ENCODE measurements at regions not wholly inside any gene's neighbourhood (a gene's known extent, or its start where the extent isn't known, plus 50 kb on each side); places are given as distances from the start of the nearest gene placed in this dataset.

GRCh38 chr9:515665-516064 is 301.0 kb downstream of the DOCK8 start:
- CTCF ChIA-PET, result interaction anchor here (0.8 to 2.2 kb wide), 4 partner anchors 8 to 11 kb away, joined by 3 to 7 read pairs (median 3); partner anchors contain the start of gene KANK1
- Mint-ChIP-seq H3K36me3 (ENCODE audit: low read depth) (no peaks in the 10 kb centered on the region), H3K9me3 (peaks cover 3% of the 10 kb centered on the region), H3K27ac (peak overlapping the region; percentile 79), H3K4me1 (ENCODE audit: low read depth) (peaks cover 35% of the 10 kb centered on the region), H3K27me3 (no peaks in the 10 kb centered on the region), H3K4me3 (no peak overlapping the region)
- H3K36me3 ChIP-seq (ENCODE audit: insufficient read depth, low read length), result no peaks in the 10 kb centered on the region
- DNase-seq (peak in 3 of 14 experiments; percentile 15 to 39 (median 28)), ATAC-seq (ENCODE audit: poor library complexity) (no peak)
- no peak for TF ChIP-seq CTCF (IDR thresholded peaks at IDR 0.05)
- no peak overlapping the region for H3K27ac ChIP-seq (ENCODE audit: low read depth in 1 of 2, low read length in 2 of 2)
- intact Hi-C loops (cut with DNase I, micrococcal nuclease), result loop anchor here in 1 of 2 experiments (10.0 kb wide), 1 partner anchor 59 kb away; no protein-coding TSS in a partner anchor
- POLR2A ChIA-PET, result interaction anchor here (0.7 to 1.6 kb wide), 3 partner anchors 11 to 21 kb away, joined by 3 to 4 read pairs (median 3); partner anchors contain the start of gene KANK1
- no peak overlapping the region for H3K4me3 ChIP-seq (ENCODE audit: low read length)
- H3K9me3 ChIP-seq (ENCODE audit: control insufficient read depth in 1 of 2, insufficient read depth in 1 of 2, low read length in 2 of 2), result peaks cover 0 to 8% of the 10 kb centered on the region in 2 experiments
- no peaks in the 10 kb centered on the region for H3K27me3 ChIP-seq (ENCODE audit: control insufficient read depth in 1 of 2, insufficient read depth in 2 of 2, low read length in 2 of 2)
- peaks cover 31% of the 10 kb centered on the region for H3K4me1 ChIP-seq (ENCODE audit: insufficient read depth, low read length)

- peak overlapping the region; percentile 80 for H3K4me3 Mint-ChIP-seq
- Histone ChIP-seq H3K36me3 (ENCODE audit: insufficient read depth, low read length) (no peaks in the 10 kb centered on the region), H3K9me3 (ENCODE audit: control insufficient read depth in 1 of 2, insufficient read depth in 1 of 2, low read length in 2 of 2) (peaks cover 0 to 8% of the 10 kb centered on the region in 2 experiments), H3K27ac (ENCODE audit: low read depth in 1 of 2, low read length in 2 of 2) (no peak overlapping the region), H3K27me3 (ENCODE audit: control insufficient read depth in 1 of 2, insufficient read depth in 2 of 2, low read length in 2 of 2) (no peaks in the 10 kb centered on the region), H3K4me1 (ENCODE audit: insufficient read depth, low read length) (peaks cover 31% of the 10 kb centered on the region), H3K4me3 (ENCODE audit: low read length) (no peak overlapping the region)
- ATAC-seq (ENCODE audit: poor library complexity) (no peak), DNase-seq (no peak)
- no peak for TF ChIP-seq CTCF (IDR thresholded peaks at IDR 0.05)
- ChIA-PET POLR2A (no interaction called here), CTCF (no interaction called here)
- intact Hi-C loops (cut with DNase I, micrococcal nuclease), result loop anchor here in 1 of 2 experiments (10.0 kb wide), 1 partner anchor 57 kb away; no protein-coding TSS in a partner anchor
- H3K27ac Mint-ChIP-seq, result peak overlapping the region; percentile 91
- H3K27me3 Mint-ChIP-seq, result no peaks in the 10 kb centered on the region
- no peaks in the 10 kb centered on the region for H3K36me3 Mint-ChIP-seq (ENCODE audit: low read depth)
- peaks cover 35% of the 10 kb centered on the region for H3K4me1 Mint-ChIP-seq (ENCODE audit: low read depth)
- peaks cover 3% of the 10 kb centered on the region for H3K9me3 Mint-ChIP-seq
These were observed 303.3 kb downstream of the DOCK8 start for GRCh38 chr9:517993-518392.

- POLR2A ChIA-PET, result no interaction called here
These were observed 303.9 kb downstream of the DOCK8 start for GRCh38 chr9:518540-518939.

More at GRCh38 chr9:518540-518939, 303.9 kb downstream of the DOCK8 start:
- Histone ChIP-seq H3K4me3 (ENCODE audit: low read length) (no peak overlapping the region), H3K9me3 (ENCODE audit: control insufficient read depth in 1 of 2, insufficient read depth in 1 of 2, low read length in 2 of 2) (peaks cover 0 to 8% of the 10 kb centered on the region in 2 experiments), H3K27me3 (ENCODE audit: control insufficient read depth in 1 of 2, insufficient read depth in 2 of 2, low read length in 2 of 2) (no peaks in the 10 kb centered on the region), H3K36me3 (ENCODE audit: insufficient read depth, low read length) (no peaks in the 10 kb centered on the region), H3K4me1 (ENCODE audit: insufficient read depth, low read length) (peaks cover 31% of the 10 kb centered on the region), H3K27ac (ENCODE audit: low read depth in 1 of 2, low read length in 2 of 2) (no peak overlapping the region)
- Mint-ChIP-seq H3K4me1 (ENCODE audit: low read depth) (peaks cover 35% of the 10 kb centered on the region), H3K9me3 (peaks cover 3% of the 10 kb centered on the region), H3K27ac (peak overlapping the region; percentile 91), H3K36me3 (ENCODE audit: low read depth) (no peaks in the 10 kb centered on the region), H3K27me3 (no peaks in the 10 kb centered on the region), H3K4me3 (peak overlapping the region; percentile 80)
- TF ChIP-seq CTCF (IDR thresholded peaks at IDR 0.05), result no peak
- ATAC-seq (ENCODE audit: poor library complexity) (peak; percentile 55), DNase-seq (peak in 2 of 14 experiments; percentile 28 to 33)
- intact Hi-C loops (cut with DNase I, micrococcal nuclease), result loop anchor here in 1 of 2 experiments (10.0 kb wide), 1 partner anchor 56 kb away; no protein-coding TSS in a partner anchor
- CTCF ChIA-PET, result no interaction called here
